GM12865 (cell line): ENCODE measurements at regions not wholly inside any gene's neighbourhood (a gene's known extent, or its start where the extent isn't known, plus 50 kb on each side); places are given as distances from the start of the nearest gene placed in this dataset.

ENCODE experiments used
- DNase-seq: peaks from one replicate; pipeline ENCODE4 v3.0.0; 2010; ENCODE audit warnings: low read depth
- H3K4me3 ChIP-seq: 2 replicates; pipeline ENCODE4 v1.5.1; 2011; ENCODE audit warnings: mild to moderate bottlenecking, low read depth, low read length, control low read depth
- CTCF ChIP-seq: IDR thresholded peaks from 2 replicates; pipeline ENCODE4 v1.5.1; 2011; ENCODE audit warnings: low read length, control low read depth, low read depth, inconsistent platforms; ENCODE audit not compliant: insufficient read depth; ENCODE audit errors: missing control alignments

GRCh38 chr5:93331241-93331640 is 249.8 kb downstream of the NR2F1-AS1 start:
- H3K4me3 ChIP-seq, result no peak overlapping the region
- TF ChIP-seq CTCF, result no peak
- no peak for DNase-seq

- no peak for DNase-seq
- TF ChIP-seq CTCF, result no peak
- H3K4me3 ChIP-seq, result no peak overlapping the region
These were observed 250.5 kb downstream of the NR2F1-AS1 start for GRCh38 chr5:93330506-93330905.

GRCh38 chr5:93329756-93330155 is 251.3 kb downstream of the NR2F1-AS1 start:
- no peak overlapping the region for H3K4me3 ChIP-seq
- DNase-seq, result no peak
- no peak for TF ChIP-seq CTCF

- no peak for TF ChIP-seq CTCF
- no peak for DNase-seq
- no peak overlapping the region for H3K4me3 ChIP-seq
These were observed 252.2 kb downstream of the NR2F1-AS1 start for GRCh38 chr5:93328833-93329232.

- TF ChIP-seq CTCF, result no peak
- DNase-seq, result no peak
- no peak overlapping the region for H3K4me3 ChIP-seq
These were observed 253.4 kb downstream of the NR2F1-AS1 start for GRCh38 chr5:93327605-93328004.

- no peak overlapping the region for H3K4me3 ChIP-seq
- no peak for DNase-seq
- no peak for TF ChIP-seq CTCF
These were observed 255.1 kb downstream of the NR2F1-AS1 start for GRCh38 chr5:93325946-93326345.

GRCh38 chr5:93322974-93323860 is 257.8 kb downstream of the NR2F1-AS1 start:
- no peak for DNase-seq
- TF ChIP-seq CTCF, result no peak
- no peak overlapping the region for H3K4me3 ChIP-seq
